ENCODE measurements at regions not wholly inside any gene's neighbourhood (a gene's known extent, or its start where the extent isn't known, plus 50 kb on each side); places are given as distances from the start of the nearest gene placed in this dataset.

DNA sequence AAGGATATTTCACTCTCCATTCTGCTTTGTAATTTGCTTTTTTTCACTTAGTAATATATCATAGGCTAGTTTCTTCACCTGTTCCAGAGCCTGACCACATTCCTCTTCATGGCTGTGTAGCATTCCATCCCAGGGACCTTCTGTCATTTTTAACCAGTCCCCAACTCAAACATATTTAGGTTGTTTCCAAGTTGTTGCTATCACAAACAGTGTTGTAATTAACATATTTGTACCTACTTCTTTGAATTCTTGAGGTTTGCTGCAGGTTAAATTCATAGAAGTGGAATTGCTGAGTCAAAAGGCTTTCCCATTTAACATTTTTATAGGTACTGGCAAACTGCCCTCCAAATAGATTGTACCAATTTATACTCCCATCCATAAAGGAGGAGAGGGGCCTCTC lies 65.1 kb upstream of the MED9 start:
- Histone ChIP-seq H3K9me2 (replicated peaks; ENCODE audit: insufficient read depth, low read length) (no peaks in the 10 kb centered on the region), H4K20me1 (ENCODE audit: low read depth, low read length) (no peaks in the 10 kb centered on the region), H3K4me2 (ENCODE audit: low read depth, low read length, poor library complexity, severe bottlenecking) (no peak overlapping the region), H3K9me3 (ENCODE audit: insufficient read depth, low read length) (no peaks in the 10 kb centered on the region), H3K27ac (ENCODE audit: low read depth, low read length) (no peak overlapping the region), H3K36me3 (ENCODE audit: low read length) (no peaks in the 10 kb centered on the region), H3K79me2 (ENCODE audit: insufficient read depth, low read length) (no peaks in the 10 kb centered on the region), H3K9ac (ENCODE audit: low read length) (no peak overlapping the region), H3F3A (ENCODE audit: insufficient read depth) (no peaks in the 10 kb centered on the region), H2AFZ (ENCODE audit: low read depth, low read length, severe bottlenecking) (no peak overlapping the region), H3K4me3 (ENCODE audit: insufficient read depth, low read length, poor library complexity, severe bottlenecking) (no peak overlapping the region), H3K27me3 (ENCODE audit: low read length) (no peaks in the 10 kb centered on the region)
- TF ChIP-seq EZH2phosphoT487 (conservative IDR thresholded peaks at IDR 0.05; ENCODE audit: low read length): no peak
- TF ChIP-seq, protein P1, sequence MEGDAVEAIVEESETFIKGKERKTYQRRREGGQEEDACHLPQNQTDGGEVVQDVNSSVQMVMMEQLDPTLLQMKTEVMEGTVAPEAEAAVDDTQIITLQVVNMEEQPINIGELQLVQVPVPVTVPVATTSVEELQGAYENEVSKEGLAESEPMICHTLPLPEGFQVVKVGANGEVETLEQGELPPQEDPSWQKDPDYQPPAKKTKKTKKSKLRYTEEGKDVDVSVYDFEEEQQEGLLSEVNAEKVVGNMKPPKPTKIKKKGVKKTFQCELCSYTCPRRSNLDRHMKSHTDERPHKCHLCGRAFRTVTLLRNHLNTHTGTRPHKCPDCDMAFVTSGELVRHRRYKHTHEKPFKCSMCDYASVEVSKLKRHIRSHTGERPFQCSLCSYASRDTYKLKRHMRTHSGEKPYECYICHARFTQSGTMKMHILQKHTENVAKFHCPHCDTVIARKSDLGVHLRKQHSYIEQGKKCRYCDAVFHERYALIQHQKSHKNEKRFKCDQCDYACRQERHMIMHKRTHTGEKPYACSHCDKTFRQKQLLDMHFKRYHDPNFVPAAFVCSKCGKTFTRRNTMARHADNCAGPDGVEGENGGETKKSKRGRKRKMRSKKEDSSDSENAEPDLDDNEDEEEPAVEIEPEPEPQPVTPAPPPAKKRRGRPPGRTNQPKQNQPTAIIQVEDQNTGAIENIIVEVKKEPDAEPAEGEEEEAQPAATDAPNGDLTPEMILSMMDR (IDR thresholded peaks at IDR 0.05; ENCODE audit: insufficient read depth, low read length, poor library complexity, severe bottlenecking): no peak

DNA sequence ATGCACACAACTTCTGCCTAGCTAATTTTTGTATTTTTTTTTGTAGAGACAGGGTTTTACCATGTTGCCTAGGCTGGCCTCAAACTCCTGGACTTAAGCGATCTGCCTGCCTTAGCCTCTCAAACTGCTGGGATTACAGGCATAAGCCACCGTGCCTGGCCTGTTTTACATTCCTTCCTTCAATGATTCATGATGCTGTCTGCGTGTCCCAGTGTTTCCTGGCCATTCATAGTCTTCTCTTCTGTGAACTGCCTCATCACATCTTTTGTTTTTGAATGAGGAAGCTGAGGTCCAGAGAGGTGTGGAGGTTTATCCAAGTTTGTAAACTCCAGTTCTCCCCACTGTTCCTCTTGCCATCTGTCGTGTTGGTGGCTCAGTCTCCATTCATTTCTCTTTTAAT lies 64.5 kb upstream of the MED9 start:
- Histone ChIP-seq H2AFZ (ENCODE audit: low read depth, low read length, severe bottlenecking) (no peak overlapping the region), H3K9ac (ENCODE audit: low read length) (no peak overlapping the region), H3K27ac (ENCODE audit: low read depth, low read length) (no peak overlapping the region), H3K4me2 (ENCODE audit: low read depth, low read length, poor library complexity, severe bottlenecking) (no peak overlapping the region), H3K36me3 (ENCODE audit: low read length) (no peaks in the 10 kb centered on the region), H3K4me3 (ENCODE audit: insufficient read depth, low read length, poor library complexity, severe bottlenecking) (no peak overlapping the region), H3K9me3 (ENCODE audit: insufficient read depth, low read length) (no peaks in the 10 kb centered on the region), H3K79me2 (ENCODE audit: insufficient read depth, low read length) (no peaks in the 10 kb centered on the region), H3K9me2 (replicated peaks; ENCODE audit: insufficient read depth, low read length) (no peaks in the 10 kb centered on the region), H3F3A (ENCODE audit: insufficient read depth) (no peaks in the 10 kb centered on the region), H4K20me1 (ENCODE audit: low read depth, low read length) (no peaks in the 10 kb centered on the region), H3K27me3 (ENCODE audit: low read length) (no peaks in the 10 kb centered on the region)
- TF ChIP-seq, protein P1 (IDR thresholded peaks at IDR 0.05; ENCODE audit: insufficient read depth, low read length, poor library complexity, severe bottlenecking): no peak
- TF ChIP-seq EZH2phosphoT487 (conservative IDR thresholded peaks at IDR 0.05; ENCODE audit: low read length): no peak

DNA sequence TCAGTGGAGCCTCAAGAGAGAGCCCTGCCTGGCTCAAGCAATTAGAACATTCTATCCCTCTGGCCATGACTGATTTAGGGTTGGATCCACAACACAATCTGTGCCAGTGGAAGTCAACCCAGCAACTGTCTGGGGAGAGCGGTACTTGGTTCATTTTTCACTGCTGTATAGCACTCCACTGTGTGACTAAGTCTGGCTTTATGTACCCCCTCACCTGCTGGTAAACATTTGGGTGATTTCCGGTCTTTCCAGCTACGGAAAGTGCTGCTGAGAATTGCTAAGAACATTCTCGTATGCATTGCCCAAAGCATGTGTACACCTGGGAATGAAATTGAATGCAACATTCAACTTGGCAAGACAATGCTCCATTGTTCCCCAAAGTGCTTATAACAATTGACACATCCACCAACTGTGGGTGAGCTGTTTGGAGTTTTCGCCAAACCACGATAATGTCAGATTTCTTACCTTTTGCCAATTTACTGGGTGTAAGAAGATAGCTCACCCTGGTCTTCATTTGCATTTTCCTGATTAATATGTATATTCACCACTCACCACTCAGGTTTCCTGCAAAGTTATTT lies 63.5 kb upstream of the MED9 start:
- TF ChIP-seq, protein P1 (IDR thresholded peaks at IDR 0.05; ENCODE audit: insufficient read depth, low read length, poor library complexity, severe bottlenecking): no peak
- no peak for TF ChIP-seq EZH2phosphoT487 (conservative IDR thresholded peaks at IDR 0.05; ENCODE audit: low read length)
- H3K9me2 ChIP-seq (replicated peaks; ENCODE audit: insufficient read depth, low read length): no peaks in the 10 kb centered on the region
- H3K36me3 ChIP-seq (ENCODE audit: low read length): no peaks in the 10 kb centered on the region
- no peak overlapping the region for H3K9ac ChIP-seq (ENCODE audit: low read length)
- no peaks in the 10 kb centered on the region for H4K20me1 ChIP-seq (ENCODE audit: low read depth, low read length)
- H3F3A ChIP-seq (ENCODE audit: insufficient read depth): no peaks in the 10 kb centered on the region
- H3K9me3 ChIP-seq (ENCODE audit: insufficient read depth, low read length): no peaks in the 10 kb centered on the region
- no peaks in the 10 kb centered on the region for H3K27me3 ChIP-seq (ENCODE audit: low read length)
- H3K4me3 ChIP-seq (ENCODE audit: insufficient read depth, low read length, poor library complexity, severe bottlenecking): no peak overlapping the region
- H3K79me2 ChIP-seq (ENCODE audit: insufficient read depth, low read length): no peaks in the 10 kb centered on the region
- no peak overlapping the region for H2AFZ ChIP-seq (ENCODE audit: low read depth, low read length, severe bottlenecking)
- H3K4me2 ChIP-seq (ENCODE audit: low read depth, low read length, poor library complexity, severe bottlenecking): no peak overlapping the region
- no peak overlapping the region for H3K27ac ChIP-seq (ENCODE audit: low read depth, low read length)

Measured in SU-DHL-6 (cell line).